ENCODE measurements at regions not wholly inside any gene's neighbourhood (a gene's known extent, or its start where the extent isn't known, plus 50 kb on each side); places are given as distances from the start of the nearest gene placed in this dataset.
A peak's percentile ranks its signal among the peaks of the same experiment; 100 is the strongest.

GRCh38 chr6:164308339-164308738 lies 893.8 kb downstream of the QKI start:
- no peak for DNase-seq (ENCODE audit: low spot score in 2 of 2)
- H3K4me3 ChIP-seq: no peak overlapping the region
- H3K9me3 ChIP-seq: no peaks in the 10 kb centered on the region
- no peaks in the 10 kb centered on the region for H3K4me1 ChIP-seq
- H3K36me3 ChIP-seq: no peaks in the 10 kb centered on the region
- no peak for TF ChIP-seq CTCF (IDR thresholded peaks at IDR 0.05)
- TF ChIP-seq EP300 (IDR thresholded peaks at IDR 0.05): no peak
- no peak for TF ChIP-seq POLR2AphosphoS5 (IDR thresholded peaks at IDR 0.05)
- TF ChIP-seq POLR2A (IDR thresholded peaks at IDR 0.05): no peak
- H3K27ac ChIP-seq: no peak overlapping the region
- no peaks in the 10 kb centered on the region for H3K27me3 ChIP-seq

- WGBS: 57% methylated on average over 5 of the region's 5 CpGs
- no peak for TF ChIP-seq POLR2A (IDR thresholded peaks at IDR 0.05)
- Histone ChIP-seq H3K36me3 (no peaks in the 10 kb centered on the region), H3K27me3 (no peaks in the 10 kb centered on the region), H3K4me1 (no peaks in the 10 kb centered on the region), H3K4me3 (no peak overlapping the region), H3K27ac (peak overlapping the region; percentile 41), H3K9me3 (no peaks in the 10 kb centered on the region)
- no peak for DNase-seq (ENCODE audit: low spot score in 2 of 2)
These were observed 888.8 kb downstream of the QKI start for GRCh38 chr6:164303102-164303964.

GRCh38 chr6:164296411-164296810 lies 881.9 kb downstream of the QKI start:
- Histone ChIP-seq H3K27me3 (no peaks in the 10 kb centered on the region), H3K36me3 (no peaks in the 10 kb centered on the region), H3K27ac (no peak overlapping the region), H3K9me3 (no peaks in the 10 kb centered on the region), H3K4me1 (no peaks in the 10 kb centered on the region), H3K4me3 (no peak overlapping the region)
- WGBS: 92% methylated on average over 4 of the region's 4 CpGs
- DNase-seq (ENCODE audit: low spot score in 2 of 2): no peak
- TF ChIP-seq CTCF (IDR thresholded peaks at IDR 0.05) (no peak), EP300 (IDR thresholded peaks at IDR 0.05) (no peak), POLR2AphosphoS5 (IDR thresholded peaks at IDR 0.05) (no peak), POLR2A (IDR thresholded peaks at IDR 0.05) (no peak)

- TF ChIP-seq POLR2A (IDR thresholded peaks at IDR 0.05) (no peak), POLR2AphosphoS5 (IDR thresholded peaks at IDR 0.05) (no peak), CTCF (IDR thresholded peaks at IDR 0.05) (no peak), EP300 (IDR thresholded peaks at IDR 0.05) (no peak)
- DNase-seq (ENCODE audit: low spot score in 2 of 2): no peak
- Histone ChIP-seq H3K27ac (no peak overlapping the region), H3K4me3 (no peak overlapping the region), H3K27me3 (no peaks in the 10 kb centered on the region), H3K4me1 (no peaks in the 10 kb centered on the region), H3K36me3 (no peaks in the 10 kb centered on the region), H3K9me3 (peaks cover 7% of the 10 kb centered on the region)
- 75% methylated on average over 9 of the region's 9 CpGs for WGBS
These were observed 879.7 kb downstream of the QKI start for GRCh38 chr6:164294047-164294784.

- H3K27me3 ChIP-seq: no peaks in the 10 kb centered on the region
- no peaks in the 10 kb centered on the region for H3K36me3 ChIP-seq
- no peak for DNase-seq (ENCODE audit: low spot score in 2 of 2)
- no peak overlapping the region for H3K4me3 ChIP-seq
- TF ChIP-seq POLR2AphosphoS5 (IDR thresholded peaks at IDR 0.05): no peak
- TF ChIP-seq EP300 (IDR thresholded peaks at IDR 0.05): no peak
- no peak for TF ChIP-seq POLR2A (IDR thresholded peaks at IDR 0.05)
- no peak for TF ChIP-seq CTCF (IDR thresholded peaks at IDR 0.05)
- H3K4me1 ChIP-seq: no peaks in the 10 kb centered on the region
- H3K27ac ChIP-seq: no peak overlapping the region
- H3K9me3 ChIP-seq: peaks cover 7% of the 10 kb centered on the region
These were observed 876.7 kb downstream of the QKI start for GRCh38 chr6:164291224-164291623.
